ENCODE measurements at regions not wholly inside any gene's neighbourhood (a gene's known extent, or its start where the extent isn't known, plus 50 kb on each side); places are given as distances from the start of the nearest gene placed in this dataset.

DNA sequence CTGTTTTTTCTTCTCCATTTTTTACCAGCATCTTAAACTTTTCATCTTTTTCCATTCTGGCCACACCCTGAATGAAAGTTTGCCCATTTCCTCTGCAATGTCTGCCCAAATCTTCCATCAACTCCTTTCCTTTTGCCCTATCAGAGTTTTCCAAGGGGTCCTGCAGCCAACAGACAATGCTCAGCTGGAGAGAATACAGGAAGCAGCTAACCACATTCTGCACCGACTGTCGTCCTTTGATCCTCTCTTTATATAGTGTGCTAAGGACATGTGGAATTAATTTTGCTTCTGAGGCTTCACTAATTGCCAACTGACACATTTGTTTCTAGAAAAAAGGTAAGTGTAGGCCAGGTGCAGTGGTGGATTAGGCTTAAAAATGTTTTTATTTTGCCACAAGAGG, 50.5 kb upstream of the DLX2 start:
- DNase-seq (ENCODE audit: low spot score): no peak

GRCh38 chr2:172153757-172154156, 51.1 kb upstream of the DLX2 start:
- DNase-seq (ENCODE audit: low spot score): no peak

DNA sequence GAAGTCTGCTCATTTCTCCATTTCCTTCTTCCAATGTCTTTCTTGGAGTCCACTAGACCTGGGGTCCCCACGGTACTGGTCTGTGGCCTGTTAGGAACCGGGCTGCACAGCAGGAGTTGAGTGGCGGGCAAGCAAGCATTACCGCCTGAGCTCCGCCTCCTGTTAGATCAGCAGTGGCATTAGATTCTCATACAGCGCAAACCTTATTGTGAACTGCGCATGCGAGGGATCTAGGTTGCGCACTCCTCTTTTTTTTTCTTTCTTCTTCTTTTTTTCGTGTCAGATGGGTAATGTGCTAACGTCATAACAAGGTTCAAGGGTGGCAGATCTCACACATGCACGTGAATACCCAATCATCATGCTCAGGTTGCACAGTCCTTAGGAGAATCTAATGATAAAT, 53.1 kb upstream of the DLX2 start:
- no peak for DNase-seq (ENCODE audit: low spot score)

- no peak for DNase-seq (ENCODE audit: low spot score)
Observed at GRCh38 chr2:172160839-172161238, 58.1 kb upstream of the DLX2 start.

GRCh38 chr2:172162225-172162733, 59.6 kb upstream of the DLX2 start:
- no peak for DNase-seq (ENCODE audit: low spot score)

- no peak for DNase-seq (ENCODE audit: low spot score)
Observed at GRCh38 chr2:172162739-172163336, 60.1 kb upstream of the DLX2 start.

DNA sequence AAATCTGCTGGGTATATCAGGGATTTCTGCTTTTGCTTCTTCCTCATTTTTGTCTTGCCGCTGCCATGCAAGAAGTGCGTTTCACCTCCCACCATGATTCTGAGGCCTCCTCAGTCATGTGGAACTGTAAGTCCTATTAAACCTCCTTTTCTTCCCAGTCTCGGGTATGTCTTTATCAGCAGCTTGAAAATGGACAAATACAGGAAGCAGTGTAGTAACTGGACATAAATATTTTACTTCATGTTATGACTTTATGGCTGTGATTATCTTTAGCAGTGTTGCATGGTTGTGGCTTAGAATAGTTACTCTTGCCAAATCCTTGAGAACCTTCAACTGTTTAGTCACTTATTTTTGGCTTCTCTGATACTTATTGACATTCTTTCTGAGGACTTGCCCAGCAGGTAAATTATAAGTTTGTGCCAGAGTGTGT, 66.2 kb upstream of the DLX2 start:
- DNase-seq (ENCODE audit: low spot score): no peak

DNA sequence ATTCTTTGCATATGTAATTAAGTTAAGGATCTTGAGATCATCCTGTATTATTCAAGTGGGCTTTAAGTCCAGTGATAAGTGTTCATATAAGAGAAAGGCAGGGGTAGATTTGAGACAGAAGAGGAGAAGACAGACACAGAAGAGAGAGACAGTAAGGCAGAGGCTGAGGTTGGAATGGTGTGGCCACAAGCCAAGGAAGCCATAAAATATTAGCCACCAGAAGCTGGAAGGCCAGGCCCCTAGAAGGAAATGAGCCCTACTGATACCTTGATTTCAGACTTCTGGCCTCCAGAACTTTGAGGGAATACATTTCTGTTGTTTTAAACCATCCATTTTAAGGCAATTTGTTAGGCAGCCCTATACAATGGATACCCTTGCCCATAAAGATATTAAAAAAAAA, 66.9 kb upstream of the DLX2 start:
- DNase-seq (ENCODE audit: low spot score): no peak

DNA sequence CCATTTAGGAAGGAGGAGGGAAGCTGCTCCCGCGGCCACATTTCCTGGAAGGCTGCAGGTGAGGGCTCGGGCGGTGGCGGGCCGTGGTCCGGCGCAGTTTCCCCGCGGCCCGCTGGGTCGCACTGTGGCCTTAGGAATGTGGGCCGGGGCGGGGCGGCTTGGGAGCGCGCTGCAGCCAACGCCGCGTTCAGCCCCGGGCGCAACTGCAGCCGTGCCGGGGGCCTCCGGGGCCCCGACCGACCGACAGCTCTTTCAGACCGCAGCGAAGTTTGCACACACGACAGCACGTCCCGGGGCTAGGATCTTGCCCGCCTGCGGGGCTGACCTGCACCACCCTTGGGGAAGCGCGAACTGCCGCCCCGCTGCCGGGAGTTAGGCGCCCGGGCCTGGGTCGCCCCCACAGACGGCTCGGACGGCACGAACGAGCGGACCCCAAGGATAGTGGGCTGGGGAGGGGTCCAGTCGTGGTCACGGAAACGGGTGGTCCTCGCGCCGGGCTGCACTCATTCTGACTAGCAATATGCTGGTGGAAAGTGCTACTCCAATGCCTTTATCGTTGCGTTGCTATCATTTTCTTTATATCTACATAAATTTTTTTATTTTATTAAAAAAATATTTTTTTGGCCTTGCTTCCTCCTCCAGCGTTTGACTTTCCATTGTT, 69.9 kb upstream of the DLX2 start:
- DNase-seq (ENCODE audit: low spot score): peak; percentile 85

- no peak for DNase-seq (ENCODE audit: low spot score)
Observed at GRCh38 chr2:172173174-172173706, 70.5 kb upstream of the DLX2 start.

- DNase-seq (ENCODE audit: low spot score): no peak
Observed at GRCh38 chr2:172177581-172177980, 74.9 kb upstream of the DLX2 start.

DNA sequence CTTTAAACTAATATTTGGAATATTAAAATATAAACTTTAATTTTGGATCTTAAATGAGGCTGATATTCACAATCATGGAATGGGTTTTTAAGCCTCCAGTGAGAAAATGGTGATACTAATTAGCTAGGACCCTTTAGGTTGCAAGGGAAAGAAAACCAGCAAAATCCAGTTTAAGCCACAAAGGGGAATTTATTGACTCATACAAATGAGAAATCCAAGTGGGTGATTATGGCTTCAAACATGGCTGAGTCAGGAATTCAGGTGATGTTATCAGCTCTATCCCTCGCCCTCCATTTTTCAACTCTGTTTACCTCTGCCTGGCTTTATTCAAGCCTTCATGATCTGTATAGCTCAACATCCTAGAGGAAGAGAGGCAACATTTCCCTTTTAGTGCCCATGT, 75.3 kb upstream of the DLX2 start:
- DNase-seq (ENCODE audit: low spot score): no peak

GRCh38 chr2:172179045-172179701, 76.5 kb upstream of the DLX2 start:
- no peak for DNase-seq (ENCODE audit: low spot score)

- DNase-seq (ENCODE audit: low spot score): peak; percentile 42
Observed at GRCh38 chr2:172181840-172182239, 79.1 kb upstream of the DLX2 start.

- DNase-seq (ENCODE audit: low spot score): no peak
Observed at GRCh38 chr2:172182624-172183023, 79.9 kb upstream of the DLX2 start.

- DNase-seq (ENCODE audit: low spot score): no peak
Observed at GRCh38 chr2:172193331-172194089, 90.8 kb upstream of the DLX2 start.

DNA sequence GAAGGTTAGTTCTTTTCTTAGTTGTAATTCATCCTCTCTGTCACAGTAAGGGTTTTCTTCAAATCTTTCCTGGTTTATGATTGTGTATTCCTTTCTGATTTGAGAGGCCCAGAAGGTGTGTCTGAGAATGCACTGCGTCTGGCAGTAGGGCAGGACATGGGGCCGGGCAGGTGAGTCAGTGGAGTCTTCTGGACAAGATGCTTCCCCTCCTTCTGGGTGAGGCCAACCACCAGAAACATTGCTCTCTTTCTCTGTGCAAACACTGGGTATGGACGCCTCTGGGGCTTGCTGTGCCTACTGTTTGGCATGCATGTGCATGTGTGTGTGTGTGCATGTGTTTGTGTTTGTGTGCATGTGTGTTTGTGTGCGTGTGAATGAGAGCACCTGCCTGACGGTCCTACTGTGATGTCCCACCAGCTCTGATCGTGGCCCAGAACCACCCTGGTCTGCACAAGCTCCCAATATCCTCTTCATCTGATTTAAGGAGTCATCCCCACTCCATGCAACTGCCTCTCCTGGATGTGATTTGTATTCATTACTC, 93.2 kb upstream of the DLX2 start:
- no peak for DNase-seq (ENCODE audit: low spot score)

GRCh38 chr2:172196768-172197431, 94.2 kb upstream of the DLX2 start:
- no peak for DNase-seq (ENCODE audit: low spot score)

DNA sequence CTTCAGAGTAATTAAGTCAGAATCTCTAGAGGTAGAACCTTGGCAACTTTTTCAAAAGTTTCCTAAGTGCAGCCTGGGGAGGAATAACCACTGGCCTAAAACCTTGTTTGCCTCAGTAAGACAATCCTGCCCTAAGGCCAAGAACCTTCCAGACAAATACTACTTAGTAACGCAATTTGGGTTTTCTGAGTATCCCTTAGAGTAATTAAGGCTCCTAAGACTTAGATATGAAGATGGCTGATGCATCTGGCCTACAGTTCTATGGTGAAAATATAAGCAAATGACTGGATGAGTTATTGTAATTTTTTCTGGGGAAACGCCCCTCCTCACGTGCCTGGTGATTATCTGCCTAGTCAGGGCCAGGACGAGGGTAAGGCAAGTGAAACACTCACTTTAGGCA, 95.7 kb upstream of the DLX2 start:
- DNase-seq (ENCODE audit: low spot score): no peak

- DNase-seq (ENCODE audit: low spot score): no peak
Observed at GRCh38 chr2:172198908-172199307, 96.2 kb upstream of the DLX2 start.

DNA sequence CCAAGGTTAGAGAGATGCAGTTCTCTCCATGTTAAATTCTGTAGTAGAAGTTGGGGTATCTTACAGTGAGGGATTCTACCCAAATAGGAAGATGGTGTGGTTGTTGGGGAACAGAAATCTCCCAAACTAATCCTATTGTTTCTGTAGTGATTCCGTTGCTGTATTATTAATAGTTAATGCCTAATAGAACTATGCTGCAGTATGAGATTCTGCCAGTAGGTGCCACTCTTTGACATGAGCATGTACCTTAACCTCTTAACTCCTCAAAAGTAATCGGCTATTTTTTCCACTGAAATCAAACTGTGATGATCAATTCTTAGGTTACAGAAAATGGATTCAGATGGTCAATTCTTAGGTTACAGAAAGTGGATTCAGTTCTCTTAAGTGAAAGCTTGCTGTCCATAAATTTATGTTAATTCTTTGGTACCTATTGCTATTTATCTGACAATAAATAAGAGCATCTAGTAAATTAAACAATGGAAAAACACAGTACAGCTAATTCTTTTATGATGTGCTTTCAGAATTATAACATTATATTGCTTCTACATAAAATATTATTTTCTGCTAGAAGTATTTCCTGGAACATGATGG, 97.9 kb upstream of the DLX2 start:
- DNase-seq (ENCODE audit: low spot score): no peak

All from HuH-7 (cell line).